SK-N-SH treated with all-trans-retinoic acid at 6 μM for 48 hours (cell line): ENCODE measurements at regions not wholly inside any gene's neighbourhood (a gene's known extent, or its start where the extent isn't known, plus 50 kb on each side); places are given as distances from the start of the nearest gene placed in this dataset.

ENCODE experiments used
- ATAC-seq: fragments of 200-7000 bp; cut with Tn5 transposase; 3 replicates; pipeline ENCODE4 v1.9.1; 2020; ENCODE audit warnings: mild to moderate bottlenecking, moderate library complexity
- BACH2 ChIP-seq: fragments of 250-450 bp; sonication (Bioruptor Pico); IDR thresholded peaks from 2 replicates; pipeline ENCODE4 v1.9.0; 2021; ENCODE audit warnings: mild to moderate bottlenecking, borderline replicate concordance
- CREB5 ChIP-seq: fragments of 250-450 bp; sonication (Bioruptor Pico); IDR thresholded peaks from 2 replicates; pipeline ENCODE4 v1.5.1; 2020; ENCODE audit warnings: low read depth, mild to moderate bottlenecking, moderate library complexity
- CSDC2 ChIP-seq: fragments of 250-450 bp; sonication (Bioruptor Pico); IDR thresholded peaks from 2 replicates; pipeline ENCODE4 v1.5.0; 2020; ENCODE audit warnings: mild to moderate bottlenecking, moderate library complexity
- ESRRG ChIP-seq: fragments of 250-450 bp; sonication (Bioruptor Pico); IDR thresholded peaks from 2 replicates; pipeline ENCODE4 v1.6.1; 2021; ENCODE audit warnings: mild to moderate bottlenecking
- GLIS3 ChIP-seq: fragments of 250-450 bp; sonication (Bioruptor Pico); IDR thresholded peaks from 2 replicates; pipeline ENCODE4 v1.5.0; 2020; ENCODE audit warnings: mild to moderate bottlenecking, moderate library complexity
- ISL1 ChIP-seq: fragments of 250-450 bp; sonication (Bioruptor Pico); IDR thresholded peaks from 2 replicates; pipeline ENCODE4 v2.1.2; 2022; ENCODE audit warnings: mild to moderate bottlenecking, moderate library complexity
- OSR1 ChIP-seq: fragments of 250-450 bp; sonication (Bioruptor Pico); IDR thresholded peaks from 2 replicates; pipeline ENCODE4 v1.8.0; 2022; ENCODE audit warnings: moderate library complexity, mild to moderate bottlenecking, inconsistent platforms
- PATZ1 ChIP-seq: fragments of 250-450 bp; sonication (Bioruptor Pico); IDR thresholded peaks from 2 replicates; pipeline ENCODE4 v1.8.0; 2020; ENCODE audit warnings: mild to moderate bottlenecking, moderate library complexity, borderline replicate concordance
- POU6F1 ChIP-seq: fragments of 250-450 bp; sonication (Bioruptor Pico); IDR thresholded peaks from 2 replicates; pipeline ENCODE4 v1.8.0; 2021; ENCODE audit warnings: low read depth, mild to moderate bottlenecking, moderate library complexity, borderline replicate concordance
- PPARA ChIP-seq: fragments of 250-450 bp; sonication (Bioruptor Pico); IDR thresholded peaks from 2 replicates; pipeline ENCODE4 v1.5.0; 2020; ENCODE audit warnings: mild to moderate bottlenecking, borderline replicate concordance
- TCF4 ChIP-seq: fragments of 250-450 bp; sonication (Bioruptor Pico); IDR thresholded peaks from 2 replicates; pipeline ENCODE4 v1.8.0; 2021; ENCODE audit warnings: mild to moderate bottlenecking, moderate library complexity, borderline replicate concordance
- TOX ChIP-seq: fragments of 250-450 bp; sonication (Bioruptor Pico); IDR thresholded peaks from 2 replicates; pipeline ENCODE4 v1.8.0; 2021; ENCODE audit warnings: mild to moderate bottlenecking, moderate library complexity, borderline replicate concordance
- ZC3H10 ChIP-seq: fragments of 250-450 bp; sonication (Bioruptor Pico); IDR thresholded peaks from 2 replicates; pipeline ENCODE4 v1.5.1; 2021; ENCODE audit warnings: mild to moderate bottlenecking, moderate library complexity
- ZFP3 ChIP-seq: fragments of 250-450 bp; sonication (Bioruptor Pico); IDR thresholded peaks from 2 replicates; pipeline ENCODE4 v1.5.0; 2020; ENCODE audit warnings: mild to moderate bottlenecking, moderate library complexity
- ZFP30 ChIP-seq: fragments of 450-650 bp; formaldehyde crosslinking; IDR thresholded peaks from 2 replicates; pipeline ENCODE4 v1.5.0; 2022; ENCODE audit warnings: mild to moderate bottlenecking, moderate library complexity
- ZNF565 ChIP-seq: fragments of 450-650 bp; formaldehyde crosslinking; conservative IDR thresholded peaks from 2 replicates; pipeline ENCODE4 v1.5.0; 2020; ENCODE audit warnings: low read depth, mild to moderate bottlenecking, moderate library complexity
- ZNF70 ChIP-seq: fragments of 450-650 bp; formaldehyde crosslinking; IDR thresholded peaks from 2 replicates; pipeline ENCODE4 v1.5.0; 2020; ENCODE audit warnings: mild to moderate bottlenecking, moderate library complexity

DNA sequence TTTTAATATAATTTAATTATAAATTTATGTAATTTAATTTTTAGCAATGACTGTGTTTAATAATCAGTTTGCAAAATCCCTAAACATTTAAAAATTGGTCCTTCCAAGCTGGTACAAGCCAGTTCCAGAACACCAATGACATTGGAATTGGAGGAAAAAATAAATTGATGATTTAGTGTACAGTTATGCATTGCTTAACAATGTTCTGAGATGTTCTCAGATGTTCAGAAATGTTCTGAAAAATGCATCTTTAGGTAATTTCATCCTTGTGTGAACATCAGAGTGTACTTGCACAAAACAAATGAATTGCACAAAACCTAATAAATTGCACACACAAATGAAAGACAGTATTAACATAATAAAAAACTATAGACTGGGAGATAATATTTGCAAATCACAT, 95.2 kb downstream of the TRIB2 start:
- TF ChIP-seq ZC3H10 (CRISPR knock-in tag) (no peak), ZNF70 (CRISPR knock-in tag) (no peak), OSR1 (CRISPR knock-in tag) (no peak), ZNF565 (CRISPR knock-in tag) (no peak), ESRRG (CRISPR knock-in tag) (no peak), BACH2 (no peak)
- TF ChIP-seq, all 23 proteins: peak for 0
- no peak for ATAC-seq

GRCh38 chr2:12813166-12813565, 96.4 kb downstream of the TRIB2 start:
- no peak for TF ChIP-seq OSR1 (CRISPR knock-in tag)
- TF ChIP-seq TCF4 (CRISPR knock-in tag) = no peak
- no peak for TF ChIP-seq ISL1 (CRISPR knock-in tag)
- no peak for TF ChIP-seq ZFP30 (CRISPR knock-in tag)
- no peak for TF ChIP-seq POU6F1
- no peak for TF ChIP-seq BACH2
- no peak for ATAC-seq

- TF ChIP-seq ZFP3 (0 out of 2 replicates have a peak, but pooled peaks have one; percentile 55), ESRRG (CRISPR knock-in tag) (no peak)
- peak; percentile 15; the same call in 2 of the 3 replicates for ATAC-seq
Observed at GRCh38 chr2:12816379-12817306, 99.9 kb downstream of the TRIB2 start.

DNA sequence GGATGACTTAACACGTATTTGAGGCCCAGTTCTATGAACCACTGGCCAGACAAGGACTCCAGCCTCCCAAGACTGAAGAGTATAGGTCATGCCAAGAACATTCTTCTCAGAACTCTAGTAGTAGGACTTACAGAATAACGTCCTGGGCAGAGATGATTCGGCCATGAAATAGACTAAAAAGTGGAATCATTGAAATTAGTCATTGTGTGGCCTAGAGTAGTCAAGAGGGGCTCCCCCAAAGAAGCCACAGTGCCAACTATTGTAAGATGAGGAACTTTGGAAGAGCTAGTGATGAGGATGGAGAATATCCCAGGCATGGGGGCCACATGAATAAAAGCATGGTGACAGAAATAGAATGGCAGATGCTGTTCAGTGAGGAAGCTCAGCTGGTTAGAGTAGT, 101.1 kb downstream of the TRIB2 start:
- ATAC-seq = no peak
- TF ChIP-seq ZFP30 (CRISPR knock-in tag) (no peak), BACH2 (no peak), PPARA (CRISPR knock-in tag) (no peak), ZNF565 (CRISPR knock-in tag) (no peak), ESRRG (CRISPR knock-in tag) (no peak), GLIS3 (no peak), ZNF70 (CRISPR knock-in tag) (no peak), CSDC2 (CRISPR knock-in tag) (no peak), TOX (CRISPR knock-in tag) (no peak), ISL1 (CRISPR knock-in tag) (no peak), TCF4 (CRISPR knock-in tag) (no peak), POU6F1 (no peak), PATZ1 (CRISPR knock-in tag) (no peak), CREB5 (CRISPR knock-in tag) (no peak)
- TF ChIP-seq, all 23 proteins: peak for 0

GRCh38 chr2:12818416-12819102, 101.8 kb downstream of the TRIB2 start:
- ATAC-seq = peak; percentile 14; the same call in 2 of the 3 replicates
- TF ChIP-seq ZNF70 (CRISPR knock-in tag) = no peak
- TF ChIP-seq, all 23 proteins: peak for 0
